HG02938 (cell line): ENCODE measurements at regions not wholly inside any gene's neighbourhood (a gene's known extent, or its start where the extent isn't known, plus 50 kb on each side); places are given as distances from the start of the nearest gene placed in this dataset.
A peak's percentile ranks its signal among the peaks of the same experiment; 100 is the strongest.
"Not testable (repeated sequence)": the region's sequence is repeated elsewhere in the genome, so short reads cannot be mapped to it uniquely, and the experiment has no call there.

ENCODE experiments used
- ATAC-seq: cut with Tn5 transposase; IDR thresholded peaks from one replicate; pipeline ENCODE4 v1.9.1; 2021; ENCODE audit warnings: mild to moderate bottlenecking, moderate library complexity; ENCODE audit not compliant: unreplicated experiment

GRCh38 chr5:68689010-68689409 is 404.8 kb upstream of the SLC30A5 start:
- ATAC-seq = no peak

GRCh38 chr5:68691874-68692273 is 401.9 kb upstream of the SLC30A5 start:
- ATAC-seq = not testable (repeated sequence)

GRCh38 chr5:68698025-68698940 is 395.5 kb upstream of the SLC30A5 start:
- no peak for ATAC-seq

DNA sequence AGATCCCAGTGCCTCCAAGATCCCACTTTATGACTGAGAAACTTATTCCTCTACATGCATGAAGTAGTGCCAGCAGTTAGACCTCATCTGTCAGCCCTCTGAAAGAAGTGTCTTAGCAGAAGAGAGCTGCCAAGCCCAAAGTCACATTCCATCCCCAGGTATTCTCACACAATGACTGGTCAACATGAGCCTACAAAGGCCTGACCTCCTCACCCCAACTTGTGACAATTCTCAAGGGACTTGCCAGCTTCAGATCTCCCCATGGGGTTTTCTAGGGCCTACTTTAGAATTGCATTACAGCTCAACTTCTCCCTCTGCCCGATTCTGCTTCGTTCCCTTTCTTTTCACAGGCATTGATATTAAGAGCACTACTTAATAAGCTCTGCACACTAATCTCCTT is 393.8 kb upstream of the SLC30A5 start:
- ATAC-seq = no peak

- no peak for ATAC-seq
These were observed 386.2 kb upstream of the SLC30A5 start for GRCh38 chr5:68707575-68707974.

DNA sequence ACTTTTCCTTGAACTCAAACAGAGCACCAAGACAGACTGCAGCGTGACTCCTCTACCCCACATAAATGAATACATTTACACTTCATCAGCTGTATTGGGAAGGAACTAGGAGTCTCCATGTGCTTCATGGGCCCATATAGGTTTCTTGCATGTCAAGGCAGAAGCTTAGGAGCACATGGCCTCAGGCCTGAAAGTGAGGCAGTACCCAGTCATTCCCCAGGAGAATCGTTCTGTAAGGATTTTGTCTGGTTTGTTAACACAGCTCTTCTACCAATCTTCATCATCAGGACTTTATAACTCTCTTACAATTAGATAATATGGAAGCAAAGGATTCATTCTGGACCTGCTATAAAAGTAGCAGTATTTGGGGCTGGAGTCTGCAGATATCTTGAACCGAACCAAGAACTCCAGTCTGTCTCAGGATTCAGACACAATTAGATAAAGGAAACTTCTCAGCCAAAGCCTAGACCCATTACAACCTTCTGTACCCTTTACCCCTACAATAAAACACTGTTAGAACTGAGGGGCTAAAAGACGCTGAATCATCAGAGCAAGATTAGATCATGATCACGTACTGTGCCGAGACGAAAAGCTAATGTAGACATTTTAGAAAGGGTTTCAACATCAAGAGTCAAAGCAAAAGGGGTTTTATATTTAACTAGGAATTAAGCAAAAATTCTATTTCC is 385.5 kb upstream of the SLC30A5 start:
- no peak for ATAC-seq

DNA sequence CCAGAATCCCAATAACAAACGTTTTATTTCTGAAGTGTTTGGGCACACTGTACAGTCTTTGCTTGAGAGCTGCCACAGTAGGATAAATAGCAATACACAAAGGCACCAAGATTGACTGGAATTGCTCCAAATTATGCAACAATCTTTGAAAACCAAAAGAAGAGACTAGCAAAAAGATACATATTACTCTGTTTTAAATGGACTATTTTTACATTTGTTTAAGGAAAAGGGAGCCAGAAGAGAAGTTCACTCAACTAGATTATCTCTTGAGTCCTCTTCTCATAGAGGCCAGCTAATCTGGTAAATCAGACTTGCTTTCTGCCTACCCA is 385.0 kb upstream of the SLC30A5 start:
- no peak for ATAC-seq

DNA sequence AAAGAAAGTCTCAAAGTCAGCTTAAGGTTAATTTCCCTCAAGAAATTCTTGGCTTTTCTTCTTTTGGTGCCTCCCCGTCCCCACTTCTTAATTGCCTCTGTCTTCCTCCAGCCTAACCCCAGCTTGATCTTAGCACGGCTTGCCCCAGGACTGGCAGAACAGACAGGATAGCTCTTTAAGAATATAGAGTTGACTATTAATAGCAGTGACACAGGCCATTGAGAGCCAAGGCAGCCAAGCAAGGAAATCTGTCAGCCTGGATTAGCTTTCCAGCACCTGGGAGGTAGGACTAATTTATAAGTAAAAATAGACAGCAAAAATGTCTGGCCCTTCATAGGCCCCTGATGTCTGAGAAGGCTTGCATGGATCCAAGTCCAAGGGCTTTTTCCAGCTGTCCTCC is 384.6 kb upstream of the SLC30A5 start:
- ATAC-seq = no peak

- peak; percentile 42 for ATAC-seq
These were observed 383.3 kb upstream of the SLC30A5 start for GRCh38 chr5:68710514-68710913.

DNA sequence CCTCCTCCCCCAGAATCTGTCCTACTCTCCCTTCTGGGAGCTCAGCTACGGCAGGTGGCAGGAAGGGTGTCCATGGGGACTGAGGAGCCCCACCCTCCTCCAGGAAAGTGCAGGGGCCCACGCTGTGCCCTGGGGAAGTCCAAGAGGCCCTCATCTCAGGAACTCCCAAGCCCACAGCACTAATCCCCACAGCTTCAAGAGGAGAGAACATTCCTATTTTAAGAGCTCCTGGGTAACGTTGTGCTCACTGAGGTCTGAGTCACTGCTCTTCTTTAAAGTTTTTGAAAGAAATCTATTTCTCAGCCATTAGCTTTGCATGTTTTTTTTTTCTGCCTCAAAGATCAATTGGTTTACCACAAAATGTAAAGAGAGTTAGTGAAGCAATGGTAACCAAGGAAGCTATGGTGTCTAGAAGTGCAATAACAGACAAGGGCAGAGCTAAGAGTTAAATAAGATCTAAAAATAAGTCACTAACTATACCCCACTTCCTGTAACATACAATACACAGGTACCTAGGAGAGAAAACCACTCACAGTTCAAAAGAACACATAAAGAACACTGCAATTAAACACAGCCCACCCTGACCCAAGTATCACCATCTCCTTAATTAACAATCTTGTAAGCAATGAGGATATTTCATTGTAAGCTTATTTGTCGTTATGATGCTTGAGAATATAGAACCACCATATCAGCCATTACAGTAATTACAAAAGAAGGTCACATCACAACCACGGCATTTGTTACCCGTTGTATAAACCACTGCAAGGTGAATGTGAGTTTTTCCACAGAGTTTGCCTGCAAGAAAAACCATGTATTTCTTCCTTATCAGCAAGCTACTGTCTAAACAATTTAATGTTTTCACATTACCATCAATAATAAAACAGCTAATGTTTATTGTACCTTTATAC is 382.3 kb upstream of the SLC30A5 start:
- ATAC-seq = peak; percentile 98

DNA sequence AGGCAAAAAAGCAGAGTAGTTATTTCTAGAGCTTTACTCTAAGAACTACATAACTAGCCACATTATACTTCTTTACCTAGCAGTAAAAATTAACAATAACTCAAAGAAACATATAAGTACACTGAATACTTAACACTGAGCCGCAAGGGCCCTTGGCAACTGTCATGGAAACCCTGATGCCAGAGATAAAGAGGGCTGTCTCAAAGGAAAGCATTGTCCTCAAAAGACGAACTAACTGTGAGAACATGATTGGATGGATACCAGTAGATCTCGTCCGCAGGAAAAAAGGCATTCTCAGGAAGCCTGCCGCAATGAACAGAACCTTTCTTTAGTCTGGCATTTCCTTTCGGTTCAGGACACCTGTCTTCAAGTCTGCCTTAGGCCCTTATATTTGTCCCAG is 379.0 kb upstream of the SLC30A5 start:
- no peak for ATAC-seq

- no peak for ATAC-seq
These were observed 372.8 kb upstream of the SLC30A5 start for GRCh38 chr5:68720884-68721610.

DNA sequence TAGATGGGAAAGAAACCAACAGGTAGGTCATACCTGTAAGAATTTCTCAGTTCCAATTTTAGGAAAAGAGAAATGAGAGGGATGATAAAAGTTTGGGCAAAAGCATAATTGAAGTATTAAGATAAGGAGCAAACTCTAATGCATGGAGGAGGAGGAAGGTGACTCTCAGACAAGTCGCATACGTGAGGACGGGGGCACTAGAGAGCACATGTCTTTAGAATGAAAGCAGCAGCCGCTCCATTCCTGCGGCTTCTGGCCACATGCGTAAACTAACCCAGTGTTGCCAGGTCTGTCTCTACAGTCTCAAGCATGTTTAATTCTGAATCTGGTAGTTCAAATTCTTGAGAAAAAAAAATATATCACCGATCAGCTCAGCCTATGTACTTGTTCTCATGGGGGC is 371.5 kb upstream of the SLC30A5 start:
- no peak for ATAC-seq

DNA sequence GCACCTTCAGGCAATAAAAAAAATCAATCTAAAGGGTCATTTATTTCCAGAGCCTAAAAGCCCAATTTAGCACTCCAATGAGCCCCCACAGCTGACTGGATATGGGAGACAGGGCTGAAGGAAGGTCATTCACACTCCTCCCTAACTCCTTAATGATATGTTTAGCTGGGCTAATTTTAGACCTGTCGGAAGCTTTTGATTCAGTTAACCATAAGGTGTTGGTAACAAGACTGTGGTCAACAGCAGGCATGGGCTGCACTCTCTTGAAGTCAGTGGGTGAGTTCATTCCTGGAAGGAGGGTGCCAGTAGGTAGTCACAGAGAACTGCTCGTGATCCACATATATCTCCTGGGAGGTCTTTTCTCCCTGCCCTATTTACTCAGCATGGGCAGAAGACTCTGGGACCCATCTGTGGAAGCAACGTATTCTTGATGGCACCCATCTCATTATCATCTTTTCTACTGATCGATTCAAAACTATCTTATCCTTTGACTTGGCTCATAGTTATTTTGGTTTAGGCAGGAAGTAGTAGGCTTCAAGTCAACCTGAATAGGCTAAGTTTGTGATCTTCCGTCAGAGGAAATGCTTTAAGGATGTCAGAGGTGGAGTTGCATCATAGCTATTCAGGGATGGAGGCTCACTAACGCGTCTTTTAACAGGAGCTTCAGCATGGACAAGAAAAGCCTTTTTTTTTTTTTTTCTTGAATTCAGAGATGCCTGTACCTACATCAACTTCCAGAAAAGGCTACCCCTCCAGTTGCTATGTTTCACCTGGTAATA is 367.7 kb upstream of the SLC30A5 start:
- ATAC-seq = no peak

DNA sequence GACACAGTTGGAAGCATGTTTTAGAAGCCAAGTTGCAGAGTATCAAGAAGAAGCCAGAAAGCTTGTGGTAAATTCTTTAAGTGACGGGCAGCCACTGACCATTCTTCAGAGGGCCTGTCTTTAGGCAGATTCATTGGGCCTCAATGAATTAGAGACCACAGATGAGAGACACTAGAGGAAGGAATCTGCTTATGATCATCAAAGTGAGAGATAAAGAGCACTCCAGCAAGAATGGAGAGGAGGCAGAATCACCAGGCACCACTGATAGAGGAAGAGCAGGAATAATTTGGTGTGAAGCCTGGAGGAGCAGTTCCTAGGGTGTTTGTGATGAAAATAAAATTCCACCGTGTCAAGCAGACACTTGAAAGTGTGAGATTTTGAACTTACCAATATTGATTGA is 365.9 kb upstream of the SLC30A5 start:
- ATAC-seq = no peak

DNA sequence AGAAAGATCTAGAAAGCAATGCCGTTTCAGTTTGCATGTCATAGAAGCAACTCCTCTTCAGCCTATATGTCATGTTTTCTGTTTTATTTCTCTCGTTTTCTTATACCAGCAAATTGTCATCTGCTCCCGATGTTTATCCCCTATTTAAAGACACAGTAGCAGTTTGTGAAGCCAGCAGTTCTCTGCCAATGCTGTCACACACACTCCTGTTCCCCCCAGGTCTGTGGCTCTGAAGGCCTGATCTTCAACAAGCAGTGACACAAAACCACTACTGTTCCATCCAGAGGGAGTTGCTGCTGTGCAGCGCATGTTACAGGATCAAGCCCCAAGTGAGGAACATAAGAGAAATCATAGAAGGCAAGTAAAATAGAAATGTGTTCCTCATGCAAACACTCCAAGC is 364.1 kb upstream of the SLC30A5 start:
- ATAC-seq = no peak

DNA sequence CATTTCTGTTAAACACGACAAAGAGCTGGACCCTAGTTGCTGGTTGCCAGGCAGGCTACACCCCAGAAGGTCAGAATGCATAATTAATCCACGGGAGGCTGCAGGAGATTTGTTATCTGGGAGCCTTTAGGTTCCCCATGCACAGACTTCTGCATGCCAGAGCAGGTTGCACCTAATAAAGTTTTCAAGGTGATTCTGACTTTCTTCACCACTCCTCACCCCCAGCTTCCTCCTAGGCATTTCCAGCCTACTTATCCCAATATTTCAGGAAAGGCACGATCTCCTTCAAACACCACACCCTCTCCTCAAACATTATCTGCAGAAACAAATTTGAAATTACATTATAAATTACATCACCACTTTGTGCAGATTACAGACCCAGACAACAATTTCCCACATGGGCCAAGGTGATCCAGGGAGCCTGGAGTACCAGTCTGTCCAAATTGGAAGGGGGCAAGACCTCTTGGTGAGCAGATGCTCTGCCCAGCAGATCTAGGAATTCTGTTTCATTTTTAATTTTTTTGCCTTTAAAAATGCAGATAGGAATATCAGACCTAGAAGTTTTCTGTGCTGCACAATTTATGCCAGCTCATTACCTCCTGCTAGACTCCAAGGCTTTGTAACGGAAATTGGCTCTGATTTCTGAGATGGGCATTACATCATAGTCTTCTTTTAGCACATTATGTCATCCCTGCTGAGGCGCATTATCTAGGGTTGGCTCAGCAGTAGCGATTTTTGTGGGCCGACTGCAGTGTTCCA is 363.4 kb upstream of the SLC30A5 start:
- ATAC-seq = no peak

DNA sequence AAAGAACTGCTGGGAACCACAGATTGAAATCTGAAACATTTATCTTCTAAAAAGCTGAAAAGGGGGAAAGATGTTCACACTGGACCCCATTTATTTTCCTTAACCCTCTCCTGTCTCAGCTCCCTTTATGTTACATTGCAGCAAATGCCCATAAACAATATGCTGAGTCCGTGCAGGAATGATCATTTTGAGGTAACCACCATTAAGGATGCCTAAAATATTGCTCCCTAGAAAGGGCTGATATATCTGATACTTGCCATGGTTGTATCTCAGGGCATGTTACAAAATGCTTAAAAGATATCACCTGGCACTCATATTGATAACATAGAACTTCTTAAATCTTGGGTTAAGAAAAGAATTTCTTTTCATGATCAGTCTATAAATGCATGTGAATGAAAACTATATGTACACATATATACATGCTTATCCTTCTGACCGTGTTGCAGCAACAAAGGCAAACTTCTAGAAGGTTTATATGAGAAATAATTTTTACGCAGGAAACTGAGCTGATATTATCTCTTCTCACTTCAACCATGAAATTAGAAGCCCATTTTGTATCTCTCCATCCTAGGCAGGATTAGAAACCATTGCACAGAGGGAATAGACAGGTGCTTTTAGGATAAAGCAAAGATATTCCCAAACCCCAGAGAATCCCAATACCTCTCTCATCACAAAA is 362.7 kb upstream of the SLC30A5 start:
- no peak for ATAC-seq

- ATAC-seq = no peak
These were observed 361.6 kb upstream of the SLC30A5 start for GRCh38 chr5:68732251-68732650.
